ENCODE measurements at regions not wholly inside any gene's neighbourhood (a gene's known extent, or its start where the extent isn't known, plus 50 kb on each side); places are given as distances from the start of the nearest gene placed in this dataset.

DNA sequence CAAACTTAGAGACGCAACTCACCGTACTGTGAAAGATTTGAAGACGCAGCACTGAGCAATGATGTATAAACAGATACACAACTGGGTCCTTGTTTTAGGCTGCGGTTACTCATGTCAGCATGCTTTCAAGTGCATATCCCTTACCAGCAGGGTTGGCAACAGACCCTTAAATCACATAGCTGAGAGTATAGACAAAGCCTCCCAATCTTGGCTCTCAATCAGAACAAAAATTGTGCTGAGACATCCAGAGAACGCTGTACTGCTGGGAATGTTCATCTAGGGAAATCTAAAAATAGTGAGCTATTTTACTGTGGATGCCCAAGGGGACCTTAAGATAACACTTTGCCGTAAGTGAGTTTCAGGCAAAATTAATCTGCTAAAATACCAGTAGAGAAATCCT, 84.4 kb upstream of the NUDT7 start:
- no peaks in the 10 kb centered on the region for H3K27me3 Mint-ChIP-seq
- H3K27ac Mint-ChIP-seq, result no peak overlapping the region
- no peaks in the 10 kb centered on the region for H3K4me1 Mint-ChIP-seq
- no peaks in the 10 kb centered on the region for H3K36me3 Mint-ChIP-seq (ENCODE audit: low read depth)
- H3K4me3 Mint-ChIP-seq, result no peak overlapping the region
- no peak for ATAC-seq
- DNase-seq, result no peak
- H3K9me3 Mint-ChIP-seq, result no peaks in the 10 kb centered on the region

DNA sequence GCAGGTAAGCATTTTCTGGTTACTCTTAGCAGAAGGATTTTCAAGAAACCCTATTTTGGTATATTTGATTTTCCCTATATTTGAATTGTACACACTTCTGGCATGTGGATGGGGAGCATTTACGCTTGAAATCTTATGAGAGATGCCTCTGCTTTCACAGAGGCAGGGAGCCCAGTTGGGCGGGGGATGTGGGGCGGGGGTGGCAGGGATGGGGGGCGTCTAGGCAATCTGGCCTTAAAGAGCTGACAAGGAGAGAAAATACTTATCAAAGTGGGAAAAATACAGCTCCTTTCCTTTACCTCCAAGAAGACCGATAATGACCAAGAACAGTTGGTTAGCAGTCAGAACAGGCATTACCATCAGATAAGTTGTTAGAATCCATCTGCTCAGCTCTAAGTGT, 79.1 kb upstream of the NUDT7 start:
- no peaks in the 10 kb centered on the region for H3K27me3 Mint-ChIP-seq
- H3K36me3 Mint-ChIP-seq (ENCODE audit: low read depth), result no peaks in the 10 kb centered on the region
- H3K9me3 Mint-ChIP-seq, result no peaks in the 10 kb centered on the region
- no peak overlapping the region for H3K27ac Mint-ChIP-seq
- DNase-seq (no peak), ATAC-seq (no peak)
- no peaks in the 10 kb centered on the region for H3K4me1 Mint-ChIP-seq
- H3K4me3 Mint-ChIP-seq, result no peak overlapping the region

DNA sequence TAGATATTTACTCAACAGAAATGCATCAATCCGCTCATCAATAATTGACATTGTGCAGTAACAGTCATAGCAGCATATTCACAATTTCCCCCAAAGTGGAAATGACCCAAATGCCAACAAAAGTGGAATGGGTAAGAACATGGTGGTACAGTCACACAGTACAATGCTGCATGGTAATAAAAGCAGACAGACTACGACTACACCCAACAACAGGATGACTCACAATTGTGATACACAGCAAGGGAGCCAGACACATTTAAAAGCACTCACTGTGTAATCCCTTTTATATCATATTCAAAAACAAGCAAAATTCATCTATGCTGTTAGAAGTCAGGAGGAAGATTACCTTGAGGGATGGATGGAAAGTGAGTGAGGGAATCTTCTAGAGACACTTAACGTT, 76.5 kb upstream of the NUDT7 start:
- H3K36me3 Mint-ChIP-seq (ENCODE audit: low read depth), result no peaks in the 10 kb centered on the region
- no peak for DNase-seq
- peaks cover 4% of the 10 kb centered on the region for H3K27me3 Mint-ChIP-seq
- no peak overlapping the region for H3K27ac Mint-ChIP-seq
- no peak overlapping the region for H3K4me3 Mint-ChIP-seq
- no peaks in the 10 kb centered on the region for H3K4me1 Mint-ChIP-seq
- no peaks in the 10 kb centered on the region for H3K9me3 Mint-ChIP-seq
- no peak for ATAC-seq

DNA sequence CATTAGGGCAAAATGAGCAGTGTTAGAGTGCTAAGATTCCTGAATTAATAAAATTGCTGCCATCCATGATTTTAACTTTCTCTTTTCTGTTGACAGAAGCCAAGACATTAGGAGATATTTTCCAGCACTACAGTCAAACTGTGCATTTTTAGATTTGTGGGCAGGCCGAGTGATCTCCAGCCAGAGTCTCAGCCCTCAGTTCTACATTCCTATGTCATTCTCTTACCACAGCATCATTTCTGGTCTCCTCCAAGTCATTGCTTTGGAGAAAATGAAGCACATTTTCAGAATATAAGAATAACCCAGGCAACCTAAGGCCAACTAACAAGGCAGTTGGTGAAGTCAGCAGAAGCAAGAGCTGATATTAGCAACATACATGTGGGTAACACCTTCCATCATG, 74.6 kb upstream of the NUDT7 start:
- Mint-ChIP-seq H3K27ac (no peak overlapping the region), H3K9me3 (no peaks in the 10 kb centered on the region), H3K27me3 (peaks cover 10% of the 10 kb centered on the region), H3K36me3 (ENCODE audit: low read depth) (no peaks in the 10 kb centered on the region), H3K4me3 (no peak overlapping the region), H3K4me1 (no peaks in the 10 kb centered on the region)
- ATAC-seq, result no peak
- DNase-seq, result no peak

DNA sequence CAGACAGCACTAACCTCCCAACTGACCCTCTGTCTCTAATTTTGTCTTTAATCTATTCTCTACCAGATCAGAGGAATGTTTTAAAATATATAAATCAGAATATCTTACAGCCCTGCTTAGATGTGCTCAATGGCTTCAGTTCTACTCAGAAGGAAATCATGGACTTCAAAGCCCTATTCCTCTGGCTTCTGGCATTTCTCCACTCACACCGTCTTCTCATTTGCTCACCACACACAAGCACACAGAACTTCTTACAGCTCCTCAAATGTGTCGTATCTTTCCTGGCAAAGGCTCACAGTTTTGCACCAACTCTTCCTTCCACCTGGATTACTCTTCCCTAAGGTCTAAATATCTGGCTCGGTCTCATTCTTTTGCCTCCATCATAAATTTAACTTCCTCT, 71.6 kb upstream of the NUDT7 start:
- H3K27ac Mint-ChIP-seq, result no peak overlapping the region
- peaks cover 17% of the 10 kb centered on the region for H3K27me3 Mint-ChIP-seq
- no peaks in the 10 kb centered on the region for H3K4me1 Mint-ChIP-seq
- no peak for ATAC-seq
- no peaks in the 10 kb centered on the region for H3K9me3 Mint-ChIP-seq
- H3K36me3 Mint-ChIP-seq (ENCODE audit: low read depth), result no peaks in the 10 kb centered on the region
- DNase-seq, result no peak
- H3K4me3 Mint-ChIP-seq, result no peak overlapping the region

DNA sequence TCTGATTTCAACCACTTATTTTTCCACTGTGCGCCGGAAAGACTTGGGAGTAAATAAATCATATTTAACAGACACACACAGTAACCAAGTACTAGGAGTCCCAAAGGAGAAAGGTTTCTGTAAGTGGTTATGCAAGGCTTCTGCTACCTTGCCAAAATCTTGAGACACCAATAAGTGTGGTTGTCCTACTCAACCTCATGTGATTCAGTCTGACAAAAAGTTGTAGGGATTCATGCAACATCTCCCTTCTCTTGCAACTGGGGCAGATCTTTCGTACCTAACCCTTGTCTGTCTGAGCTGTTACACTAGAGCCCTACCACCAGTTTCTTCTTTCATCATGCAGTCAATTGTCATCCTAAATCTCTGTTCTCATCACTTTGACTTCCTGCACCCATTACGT, 69.9 kb upstream of the NUDT7 start:
- no peaks in the 10 kb centered on the region for H3K4me1 Mint-ChIP-seq
- H3K27ac Mint-ChIP-seq, result no peak overlapping the region
- H3K36me3 Mint-ChIP-seq (ENCODE audit: low read depth), result no peaks in the 10 kb centered on the region
- DNase-seq, result no peak
- ATAC-seq, result no peak
- H3K9me3 Mint-ChIP-seq, result no peaks in the 10 kb centered on the region
- no peak overlapping the region for H3K4me3 Mint-ChIP-seq
- peaks cover 23% of the 10 kb centered on the region for H3K27me3 Mint-ChIP-seq

DNA sequence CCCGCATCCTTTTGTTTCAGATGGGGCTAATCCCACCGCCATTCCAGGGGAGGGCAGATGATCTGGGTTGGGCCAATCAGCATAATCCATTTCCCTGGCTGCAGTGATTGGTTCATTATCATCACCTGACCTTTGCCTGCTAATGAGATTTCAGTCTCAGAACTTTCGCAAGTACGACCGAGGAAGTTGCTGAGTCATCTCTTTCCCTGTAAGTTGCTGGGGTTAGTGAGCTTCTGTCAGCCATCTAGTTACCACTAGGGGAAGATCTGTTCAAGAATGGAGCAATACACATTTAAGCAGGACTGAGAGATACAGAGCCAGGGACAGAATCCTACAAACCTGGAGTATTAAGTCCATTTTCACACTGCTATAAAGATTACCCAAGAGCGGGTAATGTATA, 65.3 kb upstream of the NUDT7 start:
- no peaks in the 10 kb centered on the region for H3K4me1 Mint-ChIP-seq
- ATAC-seq, result peak; percentile 28
- peaks cover 22% of the 10 kb centered on the region for H3K27me3 Mint-ChIP-seq
- no peak overlapping the region for H3K4me3 Mint-ChIP-seq
- H3K36me3 Mint-ChIP-seq (ENCODE audit: low read depth), result no peaks in the 10 kb centered on the region
- no peak overlapping the region for H3K27ac Mint-ChIP-seq
- no peak for DNase-seq
- no peaks in the 10 kb centered on the region for H3K9me3 Mint-ChIP-seq

DNA sequence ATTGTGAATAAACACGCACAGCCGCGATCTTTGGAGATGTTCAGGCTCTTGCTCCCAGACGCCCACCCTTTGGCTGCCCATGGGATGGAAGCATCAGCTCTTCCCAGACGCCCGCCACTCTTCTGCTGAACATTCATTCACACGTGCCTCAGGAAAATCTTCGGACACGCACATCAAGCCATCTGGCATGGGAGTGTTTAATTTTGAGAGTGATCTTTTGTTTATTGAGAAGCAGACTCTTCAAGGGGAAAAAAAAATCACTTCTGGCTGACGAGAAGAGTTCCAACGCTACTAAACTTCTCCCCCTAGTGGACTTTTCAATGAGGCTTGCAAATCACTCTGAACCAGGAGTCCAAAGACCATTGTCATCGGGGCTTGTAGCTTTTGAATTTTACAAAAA, 62.0 kb upstream of the NUDT7 start:
- Mint-ChIP-seq H3K27me3 (peaks cover 18% of the 10 kb centered on the region), H3K36me3 (ENCODE audit: low read depth) (no peaks in the 10 kb centered on the region), H3K4me3 (no peak overlapping the region), H3K27ac (no peak overlapping the region), H3K9me3 (peaks cover 6% of the 10 kb centered on the region), H3K4me1 (no peaks in the 10 kb centered on the region)
- DNase-seq, result no peak
- ATAC-seq, result no peak

DNA sequence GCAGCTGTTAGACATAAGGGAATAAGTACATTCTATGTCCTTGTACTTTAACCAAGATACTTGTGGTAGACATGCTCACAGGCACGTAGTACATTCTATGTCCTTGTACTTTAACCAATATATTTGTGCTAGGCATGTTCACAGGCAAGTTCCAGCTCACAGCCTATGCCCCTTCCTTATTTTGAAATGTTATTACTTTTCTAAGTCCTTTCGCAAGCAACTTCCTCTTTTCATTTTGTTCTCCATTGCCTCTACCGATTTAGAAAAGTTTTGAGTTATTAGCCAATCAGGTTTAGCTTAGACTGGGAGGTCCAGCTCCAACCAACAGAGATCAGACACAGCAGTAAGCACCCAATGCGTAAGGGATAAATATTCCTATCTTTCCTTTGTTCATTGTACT, 60.1 kb upstream of the NUDT7 start:
- H3K4me3 Mint-ChIP-seq, result no peak overlapping the region
- no peak overlapping the region for H3K27ac Mint-ChIP-seq
- no peak for DNase-seq
- peaks cover 6% of the 10 kb centered on the region for H3K9me3 Mint-ChIP-seq
- peaks cover 9% of the 10 kb centered on the region for H3K27me3 Mint-ChIP-seq
- H3K4me1 Mint-ChIP-seq, result no peaks in the 10 kb centered on the region
- H3K36me3 Mint-ChIP-seq (ENCODE audit: low read depth), result no peaks in the 10 kb centered on the region
- no peak for ATAC-seq

DNA sequence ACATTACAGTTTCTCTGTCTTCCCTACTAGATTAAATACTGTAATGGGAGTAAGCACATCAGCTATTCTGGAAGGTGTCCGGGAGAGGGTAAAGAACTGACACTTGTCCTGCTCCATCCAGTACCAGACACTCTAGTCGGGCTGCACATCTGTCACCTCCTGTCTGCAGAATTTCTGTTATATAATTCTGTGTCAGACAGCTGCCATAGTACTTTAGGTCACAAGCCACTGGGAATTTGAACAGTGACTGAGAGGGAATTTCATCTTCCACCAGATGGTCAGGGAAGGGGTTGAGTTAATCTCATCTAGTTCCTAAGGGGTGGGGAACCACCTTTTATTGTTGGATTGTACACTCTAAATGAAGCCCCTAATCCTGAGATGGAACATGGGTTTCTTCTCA, 58.6 kb upstream of the NUDT7 start:
- Mint-ChIP-seq H3K27ac (no peak overlapping the region), H3K9me3 (peaks cover 6% of the 10 kb centered on the region), H3K4me3 (no peak overlapping the region), H3K4me1 (no peaks in the 10 kb centered on the region), H3K36me3 (ENCODE audit: low read depth) (no peaks in the 10 kb centered on the region), H3K27me3 (peaks cover 7% of the 10 kb centered on the region)
- DNase-seq (no peak), ATAC-seq (no peak)

DNA sequence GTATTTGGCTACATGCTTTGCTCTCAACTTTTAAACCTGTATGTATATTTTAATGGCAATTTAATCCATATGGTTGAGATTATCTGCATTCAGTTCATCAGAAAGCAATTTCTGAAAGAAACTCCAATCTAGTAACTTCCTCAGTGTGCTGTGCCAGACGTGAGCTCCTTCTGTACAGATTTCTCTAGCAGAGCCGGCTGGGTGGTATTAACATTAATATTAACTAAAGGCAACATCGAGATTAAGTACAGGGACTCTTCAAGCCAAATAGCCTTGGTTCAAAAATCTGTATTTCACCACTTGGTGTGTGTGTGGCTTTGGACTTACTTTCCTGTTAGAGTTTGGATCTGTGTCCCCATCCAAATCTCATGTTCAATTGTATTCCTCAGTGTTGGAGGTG, 55.5 kb upstream of the NUDT7 start:
- H3K36me3 Mint-ChIP-seq (ENCODE audit: low read depth), result no peaks in the 10 kb centered on the region
- H3K4me1 Mint-ChIP-seq, result no peaks in the 10 kb centered on the region
- peaks cover 2% of the 10 kb centered on the region for H3K27me3 Mint-ChIP-seq
- H3K27ac Mint-ChIP-seq, result no peak overlapping the region
- ATAC-seq (no peak), DNase-seq (no peak)
- peaks cover 6% of the 10 kb centered on the region for H3K9me3 Mint-ChIP-seq
- no peak overlapping the region for H3K4me3 Mint-ChIP-seq

DNA sequence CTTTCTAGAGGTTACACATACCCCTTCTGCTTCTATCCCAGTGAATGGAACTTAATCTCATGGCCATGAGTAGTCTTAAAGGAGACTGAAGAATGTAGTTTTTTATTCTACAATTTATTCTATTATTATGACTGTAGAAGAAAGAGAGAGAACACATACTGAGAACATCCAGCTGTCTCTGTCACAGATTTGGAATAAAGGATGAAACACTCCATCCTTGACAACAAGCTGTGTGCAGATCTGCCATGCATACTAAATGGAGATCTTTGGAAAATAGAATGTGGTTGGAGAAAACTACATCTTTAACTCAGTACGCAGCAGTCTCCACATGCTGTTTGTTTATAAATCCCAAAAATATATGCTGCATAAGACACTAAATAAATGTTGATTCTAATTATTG, 54.1 kb upstream of the NUDT7 start:
- DNase-seq (no peak), ATAC-seq (no peak)
- Mint-ChIP-seq H3K36me3 (ENCODE audit: low read depth) (no peaks in the 10 kb centered on the region), H3K9me3 (peaks cover 6% of the 10 kb centered on the region), H3K4me3 (no peak overlapping the region), H3K27me3 (peaks cover 2% of the 10 kb centered on the region), H3K27ac (no peak overlapping the region), H3K4me1 (no peaks in the 10 kb centered on the region)

DNA sequence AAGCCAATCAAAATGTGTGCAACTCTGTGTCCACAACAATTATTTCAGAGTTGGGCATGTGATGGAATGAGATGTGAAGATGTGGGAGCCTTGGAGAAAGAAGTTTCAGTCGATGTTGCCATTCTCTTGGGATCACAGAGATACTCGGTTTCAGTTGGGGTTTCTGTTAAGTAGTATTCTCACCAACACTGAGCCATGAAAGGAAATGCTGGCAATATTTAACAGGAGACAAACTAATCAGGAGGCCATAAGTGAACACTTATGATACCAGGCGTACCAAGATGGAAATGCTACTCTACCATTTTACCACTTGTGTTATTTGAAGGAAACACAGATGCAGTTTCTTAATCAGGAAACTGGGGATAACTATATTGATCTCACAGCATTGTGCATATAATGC, 53.3 kb upstream of the NUDT7 start:
- Mint-ChIP-seq H3K4me1 (no peaks in the 10 kb centered on the region), H3K9me3 (peaks cover under 1% of the 10 kb centered on the region), H3K27me3 (peaks cover 2% of the 10 kb centered on the region), H3K27ac (no peak overlapping the region), H3K4me3 (no peak overlapping the region), H3K36me3 (ENCODE audit: low read depth) (no peaks in the 10 kb centered on the region)
- no peak for DNase-seq
- ATAC-seq, result no peak

Data from activated naive CD8-positive, alpha-beta T cell treated with anti-CD3 and anti-CD28 coated beads, Interleukin-2, amount 50 U/mL, for 24 hours (primary cell).